Left kidney (tissue), 1 donor: ENCODE measurements at regions not wholly inside any gene's neighbourhood (a gene's known extent, or its start where the extent isn't known, plus 50 kb on each side); places are given as distances from the start of the nearest gene placed in this dataset.

ENCODE experiments used
- DNase-seq: peaks from one replicate; pipeline ENCODE4 v3.0.0-alpha.2; 2013

DNA sequence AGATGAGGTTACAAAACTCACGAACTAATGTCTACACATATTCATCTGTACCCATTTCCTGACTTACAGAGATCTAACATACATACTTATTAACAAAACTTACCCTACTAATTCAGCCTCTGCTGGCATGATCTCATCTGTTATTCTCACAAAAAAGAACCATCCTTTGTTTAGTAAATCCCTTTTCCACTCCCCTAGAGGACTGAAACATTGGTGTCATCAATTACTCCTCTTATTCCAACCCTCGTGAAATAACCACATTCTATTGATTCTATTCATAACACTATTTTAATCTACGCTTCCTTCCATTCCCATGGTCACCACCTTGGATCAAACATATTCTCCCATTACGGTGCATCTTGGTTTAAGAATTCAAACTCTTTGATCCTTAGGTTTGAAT is 505.9 kb downstream of the SI start:
- DNase-seq, result no peak

DNA sequence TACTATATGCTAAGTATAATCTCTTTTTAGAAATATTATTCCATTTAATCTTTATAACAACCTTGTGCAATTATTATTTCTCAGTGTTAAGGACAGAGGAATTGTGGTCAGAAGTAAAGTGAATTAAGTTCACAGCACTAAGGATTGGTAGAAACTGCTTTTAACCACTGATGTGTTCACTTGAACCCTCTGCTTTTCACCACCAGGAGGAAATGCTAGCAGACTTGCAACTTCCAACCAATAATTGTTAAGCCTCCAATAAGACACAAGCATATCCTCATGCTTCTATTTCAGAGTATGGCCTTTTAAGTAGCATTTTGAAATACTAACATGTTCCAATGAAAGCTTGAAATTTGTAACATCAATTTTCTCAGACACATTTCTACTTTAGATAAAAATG is 527.4 kb downstream of the SI start:
- DNase-seq, result no peak

DNA sequence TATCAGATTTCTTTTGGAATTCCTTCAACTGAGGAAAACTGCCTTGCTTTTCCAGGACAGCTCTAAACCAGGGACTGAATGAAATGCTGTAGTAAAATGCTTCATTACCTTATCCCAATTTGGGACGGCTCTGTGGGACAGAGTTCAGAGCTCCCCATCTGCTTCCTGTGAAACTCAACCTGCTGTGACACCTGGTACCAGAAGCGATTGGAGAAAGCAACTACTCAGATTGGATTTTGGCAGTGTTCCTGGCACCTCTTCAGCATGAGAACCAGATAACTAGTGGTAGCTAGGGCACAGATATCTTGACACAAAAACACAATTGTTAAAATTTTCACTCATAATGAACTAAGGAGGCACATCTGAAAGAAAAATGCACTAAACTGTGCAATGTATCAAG is 539.1 kb downstream of the SI start:
- no peak for DNase-seq

DNA sequence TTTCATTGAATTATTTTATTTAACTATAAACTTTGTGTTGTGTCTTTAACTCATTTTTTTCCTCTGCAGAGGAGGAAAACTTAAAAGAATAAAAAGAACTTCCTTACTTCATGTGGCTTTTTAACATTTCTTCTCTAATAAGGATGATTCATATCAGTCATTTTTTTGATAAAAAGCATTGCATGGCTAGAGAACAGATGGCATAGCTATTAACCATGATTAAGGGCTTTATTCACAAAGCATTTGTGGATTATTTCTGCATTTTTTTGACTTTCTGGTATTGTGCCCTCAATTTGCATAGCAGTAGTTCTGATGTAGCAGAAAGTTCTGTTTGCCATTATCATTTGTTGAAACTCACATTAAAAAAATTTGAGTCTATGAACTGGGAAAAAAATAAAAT is 540.8 kb downstream of the SI start:
- no peak for DNase-seq

DNA sequence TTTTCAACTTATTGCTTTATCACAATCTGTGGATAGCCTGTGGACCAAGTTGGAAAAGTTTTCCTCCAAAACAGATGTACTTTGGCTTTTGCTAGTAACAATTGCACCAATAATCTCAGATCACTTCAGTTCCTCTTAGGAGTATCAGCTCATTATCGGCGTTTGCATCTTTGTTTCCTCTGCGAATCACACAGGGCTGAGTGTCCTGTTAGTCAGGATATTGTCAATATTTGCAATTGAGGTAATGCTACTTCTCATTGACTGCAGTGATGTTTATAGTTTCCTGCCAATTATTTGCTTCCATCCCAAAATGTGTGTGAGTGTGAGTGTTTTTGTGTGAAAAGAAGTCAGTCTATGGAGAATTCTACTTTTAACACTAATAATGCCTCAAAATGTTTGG is 545.0 kb downstream of the SI start:
- no peak for DNase-seq

DNA sequence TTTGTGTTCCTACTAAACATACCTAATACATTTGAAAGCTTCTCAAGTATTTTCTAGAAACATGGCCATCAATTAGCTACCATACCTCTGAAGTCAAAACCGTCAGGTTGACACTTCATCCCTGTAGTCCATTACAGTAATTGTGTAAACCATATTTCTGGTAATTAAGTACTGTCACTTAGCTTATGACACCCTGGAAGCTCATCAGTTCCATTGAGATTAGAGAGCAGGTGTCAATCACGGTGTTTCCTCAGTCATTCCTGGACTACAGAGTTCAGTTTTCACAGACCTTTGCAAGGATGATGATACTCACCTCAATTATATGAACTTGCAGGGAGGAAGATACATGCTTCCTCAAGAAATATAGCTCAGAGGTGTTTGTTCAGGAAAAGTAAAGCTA is 552.0 kb downstream of the SI start:
- no peak for DNase-seq

DNA sequence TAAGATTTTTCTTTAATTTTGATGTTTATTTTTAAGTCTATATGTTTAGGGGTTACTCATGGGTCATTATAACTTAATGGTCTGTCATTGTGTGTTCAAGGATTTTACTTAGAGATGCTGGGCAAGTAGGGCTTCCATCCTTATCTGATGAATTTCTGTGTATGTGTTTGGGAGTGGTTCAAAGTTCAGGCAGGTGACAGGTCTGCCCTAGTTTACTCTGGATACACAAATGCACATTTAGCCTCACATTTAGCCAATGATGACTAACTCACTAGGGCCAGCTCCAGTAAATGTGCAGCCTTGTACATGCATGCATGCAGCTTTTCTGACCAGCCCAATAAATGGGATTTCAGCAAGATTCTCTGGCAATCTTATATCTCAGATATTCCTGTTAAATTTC is 554.1 kb downstream of the SI start:
- no peak for DNase-seq

DNA sequence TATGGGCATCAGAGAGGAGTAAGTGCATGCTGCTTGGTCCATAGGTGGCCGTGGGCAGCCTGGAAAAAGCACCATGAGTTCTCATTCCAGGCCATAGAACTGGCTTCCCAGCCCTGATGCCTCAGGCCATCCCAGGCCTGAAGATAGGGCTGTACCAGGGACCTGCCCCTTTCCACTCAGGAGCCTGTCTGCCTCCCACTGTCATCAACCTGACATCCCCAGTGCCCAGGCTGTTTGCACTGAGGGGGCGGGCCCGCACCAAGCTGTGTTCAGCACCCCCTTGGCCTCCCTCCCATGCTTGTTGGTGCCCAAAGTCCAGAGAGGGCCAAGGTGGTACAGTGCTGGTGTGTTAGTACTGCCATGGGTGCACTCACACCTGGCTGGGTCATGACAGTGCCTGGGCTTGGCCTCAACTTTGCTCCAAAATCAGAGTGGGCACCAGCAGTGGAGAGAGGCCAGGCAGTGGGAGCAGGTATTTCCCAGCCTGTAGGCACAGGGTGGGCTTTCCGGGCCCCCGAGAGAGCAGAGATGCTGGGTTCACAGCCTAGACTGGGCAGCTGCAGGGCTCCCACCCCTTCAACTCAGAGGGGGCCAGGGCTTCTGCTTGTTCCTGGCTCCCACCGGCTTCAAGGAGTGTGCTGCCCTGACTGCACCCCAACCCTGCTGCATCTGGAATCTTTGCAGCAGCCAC is 556.1 kb downstream of the SI start:
- no peak for DNase-seq

DNA sequence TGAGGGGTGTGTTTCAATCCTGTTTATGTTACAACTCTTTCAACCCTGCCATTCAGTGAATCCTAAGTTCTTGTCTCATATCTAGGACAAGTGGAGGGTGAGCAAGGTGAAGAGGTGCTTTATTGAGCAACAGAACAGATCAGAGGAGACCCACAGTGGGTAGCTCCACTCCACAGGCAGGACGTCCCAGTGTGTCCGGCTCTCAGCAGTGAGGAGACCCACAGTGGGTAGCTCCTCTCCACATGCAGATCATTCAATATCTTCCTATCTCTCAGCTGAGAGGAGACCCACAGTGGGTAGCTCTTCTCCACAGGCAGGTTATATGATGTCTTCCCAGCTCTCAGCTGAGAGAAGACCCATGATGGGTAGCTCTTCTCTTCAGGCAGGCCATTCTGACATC is 556.7 kb downstream of the SI start:
- no peak for DNase-seq

DNA sequence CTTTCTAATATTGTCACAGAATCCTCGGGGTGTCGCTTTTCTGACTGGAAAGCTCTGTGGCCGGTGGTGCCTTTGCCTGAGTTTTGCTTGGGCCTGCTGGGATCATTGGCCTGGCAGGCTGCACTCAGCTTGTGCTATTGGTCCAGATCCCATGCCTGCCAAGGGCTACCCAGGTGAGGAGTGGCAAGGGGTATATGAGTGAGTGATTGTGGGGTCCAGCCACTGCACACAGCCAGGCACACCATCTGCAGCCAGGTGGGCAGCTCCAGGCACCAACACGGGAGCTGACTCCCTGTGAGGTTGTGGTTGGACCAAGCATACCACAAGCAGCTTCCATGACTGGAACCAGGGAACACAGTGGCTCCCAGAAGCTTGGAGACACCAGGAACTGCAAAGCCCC is 557.2 kb downstream of the SI start:
- DNase-seq, result no peak

DNA sequence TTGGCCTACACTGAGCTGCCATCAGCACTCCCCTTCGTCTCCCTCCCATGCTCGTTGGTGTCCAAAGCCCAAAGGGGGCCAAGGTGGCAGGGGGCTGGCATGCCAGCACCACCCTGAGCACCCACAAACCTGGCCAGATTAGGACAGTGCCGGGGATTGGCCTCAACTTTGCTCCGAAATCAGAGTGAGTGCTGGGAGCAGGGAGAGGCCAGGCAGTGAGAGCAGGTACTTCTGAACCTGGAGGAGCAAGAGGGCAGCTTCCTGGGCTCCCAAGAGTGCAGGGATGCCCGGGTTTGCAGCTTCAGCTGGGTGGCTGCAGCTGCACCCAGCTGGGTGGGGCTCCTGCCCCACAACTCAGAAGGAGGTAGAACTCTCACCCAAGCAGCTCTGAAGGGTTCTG is 563.0 kb downstream of the SI start:
- DNase-seq, result no peak

DNA sequence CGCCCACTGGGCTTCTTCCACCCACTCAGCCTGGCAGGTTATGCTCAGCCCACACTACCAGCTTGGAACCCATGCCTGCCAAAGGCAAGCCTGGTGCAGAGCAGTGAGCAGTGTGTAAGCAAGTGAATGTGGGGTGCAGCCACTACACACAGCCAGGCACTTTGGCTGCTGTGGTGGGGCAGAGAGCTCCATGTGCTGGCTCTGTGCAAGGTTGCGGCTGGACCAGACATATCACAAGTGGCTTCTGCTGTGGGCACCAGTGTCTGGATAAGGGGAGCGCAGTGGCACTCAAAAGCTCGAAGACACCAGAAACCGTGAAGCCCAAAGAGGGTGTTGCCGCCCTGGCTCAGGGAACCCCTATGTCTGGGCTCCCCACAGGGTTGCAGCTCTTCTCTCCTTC is 563.7 kb downstream of the SI start:
- DNase-seq, result no peak

DNA sequence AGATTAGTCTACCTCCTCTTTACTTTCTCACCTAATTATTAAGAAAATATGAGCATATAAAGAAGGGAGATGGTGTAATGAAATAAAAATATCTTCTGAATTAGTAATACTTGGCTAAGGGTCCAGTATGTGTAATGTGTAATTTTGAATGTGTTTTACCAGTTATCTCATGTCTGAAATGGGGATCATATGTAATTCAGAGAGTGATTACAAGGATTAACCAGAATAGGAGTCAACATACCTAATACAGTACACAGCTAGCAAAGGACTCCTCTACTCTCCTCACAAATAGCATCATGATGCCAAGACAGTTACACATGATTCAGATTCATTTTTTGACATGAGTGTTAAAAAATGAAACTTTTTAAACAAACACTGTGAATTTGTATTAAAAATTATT is 570.4 kb downstream of the SI start:
- no peak for DNase-seq

DNA sequence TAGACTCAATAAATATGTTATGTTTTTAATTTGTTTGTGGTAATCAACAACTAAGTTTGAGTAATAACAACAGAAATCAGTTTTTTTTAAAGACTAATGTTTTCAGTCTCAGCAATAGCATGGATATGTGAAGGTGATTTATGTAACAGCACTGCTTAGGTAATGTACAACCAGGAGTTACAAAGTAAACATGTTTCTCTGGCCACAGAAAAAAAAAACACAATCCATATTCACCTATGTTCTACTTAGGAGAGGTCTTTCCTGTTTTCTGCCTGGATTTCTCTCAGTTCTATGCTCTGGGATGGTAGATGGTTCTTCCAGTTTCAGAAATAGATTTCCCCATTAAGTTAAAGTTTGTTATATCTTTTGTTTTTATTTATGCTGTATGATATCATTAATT is 579.4 kb downstream of the SI start:
- DNase-seq, result peak; percentile 4

DNA sequence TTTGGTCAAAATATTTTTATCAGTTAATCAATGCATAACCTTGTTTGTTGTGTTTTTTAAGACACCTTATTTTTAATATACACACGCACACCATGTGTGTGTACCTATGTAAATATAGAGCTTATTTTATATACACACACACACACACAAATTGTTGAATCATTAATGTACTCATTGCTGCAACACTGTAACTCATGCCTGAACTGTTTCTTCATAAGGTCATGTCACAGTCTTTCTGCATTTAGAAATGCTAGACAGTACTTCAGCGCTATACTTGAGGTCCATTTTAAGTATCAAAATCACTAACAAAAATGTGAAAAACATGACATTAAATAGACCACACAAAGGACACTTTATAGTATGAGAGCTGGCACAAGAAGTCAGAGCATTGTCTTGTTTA is 589.4 kb downstream of the SI start:
- DNase-seq, result no peak

DNA sequence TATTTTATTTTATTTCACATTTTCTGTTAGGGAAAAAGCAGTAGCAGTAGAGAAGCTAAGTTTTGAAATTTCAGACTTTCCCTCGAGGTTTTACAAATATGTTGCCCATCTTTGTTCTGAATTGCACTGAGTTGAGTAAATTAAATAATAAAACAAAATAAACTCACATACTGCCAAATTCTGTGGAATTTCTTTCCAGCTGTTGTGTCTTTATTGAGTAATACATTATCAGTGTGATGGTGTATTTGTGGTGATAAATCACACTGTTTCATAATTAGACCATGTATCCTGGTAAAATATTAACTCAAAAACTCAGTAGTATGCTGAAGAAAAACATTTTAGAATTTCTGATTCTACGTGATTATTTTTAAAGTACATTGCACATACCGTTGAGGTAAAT is 592.1 kb downstream of the SI start:
- DNase-seq, result no peak

DNA sequence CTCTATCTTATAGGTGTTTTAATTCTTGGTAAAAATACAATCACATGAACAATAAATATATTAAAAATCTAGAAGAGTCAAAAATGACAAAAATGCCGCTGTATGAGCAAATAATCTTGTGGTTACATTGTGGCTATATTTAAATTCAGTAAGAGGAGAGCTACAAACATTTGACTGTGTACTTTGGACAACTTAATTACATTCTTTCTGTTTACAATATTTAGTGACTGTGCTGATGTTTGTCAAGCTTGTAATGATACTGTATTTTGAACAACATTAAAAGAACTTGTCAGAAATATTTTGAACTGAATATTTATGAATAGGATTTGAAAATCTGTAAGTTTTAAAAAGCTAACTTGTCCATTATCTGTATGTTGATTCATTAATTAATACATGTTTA is 598.3 kb downstream of the SI start:
- no peak for DNase-seq

DNA sequence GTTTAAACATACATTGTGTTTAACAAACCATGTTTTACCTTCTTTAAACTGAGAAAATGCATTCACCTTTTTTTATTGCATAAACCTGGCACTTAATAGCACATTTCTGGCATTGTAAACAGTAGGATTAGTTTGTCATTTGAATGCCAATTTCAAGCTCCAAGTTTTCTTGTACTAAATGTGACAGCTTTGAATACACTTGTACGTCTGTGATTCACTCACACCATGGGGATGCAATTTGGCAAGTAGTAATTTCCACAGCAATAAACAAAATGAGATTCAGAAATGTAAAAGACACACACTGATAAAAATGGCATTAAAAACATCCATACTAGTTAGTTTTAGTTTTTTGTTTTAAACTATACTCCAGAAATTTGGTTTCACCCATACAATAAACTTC is 598.9 kb downstream of the SI start:
- DNase-seq, result no peak

DNA sequence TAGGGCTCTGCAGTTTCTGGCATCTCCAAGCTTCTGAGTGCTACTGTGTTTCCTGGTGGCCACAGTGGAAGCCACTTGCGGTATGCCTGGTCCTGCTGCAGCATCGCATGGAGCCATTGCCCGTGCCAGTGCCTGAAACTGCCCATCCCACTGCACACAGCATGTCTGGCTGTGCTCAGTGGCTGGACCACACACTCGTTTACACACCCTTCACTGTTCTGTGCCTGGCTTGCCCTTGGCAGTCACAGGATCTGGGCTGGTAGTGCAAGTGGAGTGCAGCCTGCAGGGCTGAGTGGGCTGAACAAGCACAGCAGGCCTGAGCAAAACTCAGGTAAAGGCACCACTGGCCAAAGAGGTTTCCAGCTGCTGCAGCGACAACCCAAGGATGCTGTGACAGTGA is 600.0 kb downstream of the SI start:
- no peak for DNase-seq

DNA sequence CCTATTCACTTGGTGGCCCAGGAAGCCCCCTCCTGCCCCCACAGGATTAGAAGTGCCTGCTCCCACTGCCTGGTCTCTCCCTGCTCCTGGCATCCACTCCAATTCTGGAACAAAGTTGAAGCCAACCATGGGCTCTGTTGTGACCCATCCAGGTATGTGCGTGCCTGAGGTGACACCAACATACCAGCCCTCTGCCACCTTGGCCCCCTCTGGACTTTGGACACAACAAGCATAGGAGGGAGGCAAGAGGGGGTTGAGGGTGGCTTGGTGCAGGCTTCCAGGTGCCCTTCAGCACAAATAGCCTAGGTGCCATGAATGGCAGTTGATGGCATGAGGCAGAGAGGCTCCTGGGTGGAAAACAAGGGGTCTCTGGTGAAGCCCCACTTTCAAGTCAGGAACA is 600.9 kb downstream of the SI start:
- no peak for DNase-seq

DNA sequence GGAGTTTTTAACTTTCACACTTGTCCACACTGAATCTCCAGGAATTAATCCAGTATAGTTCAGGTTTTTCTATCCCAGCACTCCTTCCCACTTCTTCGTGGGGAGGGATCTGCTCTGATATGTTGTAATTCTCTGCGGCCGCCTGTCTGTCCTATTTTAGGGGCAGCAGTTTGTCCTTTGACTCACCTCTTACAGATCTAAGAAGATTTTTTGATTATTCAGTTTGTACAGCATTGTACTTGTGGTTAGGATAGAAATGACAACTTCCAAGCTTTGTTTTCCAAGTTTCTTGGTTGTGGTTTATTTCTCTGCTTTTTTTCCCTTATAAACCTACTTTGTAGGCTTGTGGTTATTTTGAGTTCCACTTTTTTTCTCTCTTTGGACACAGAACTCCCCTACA is 601.7 kb downstream of the SI start:
- DNase-seq, result no peak

DNA sequence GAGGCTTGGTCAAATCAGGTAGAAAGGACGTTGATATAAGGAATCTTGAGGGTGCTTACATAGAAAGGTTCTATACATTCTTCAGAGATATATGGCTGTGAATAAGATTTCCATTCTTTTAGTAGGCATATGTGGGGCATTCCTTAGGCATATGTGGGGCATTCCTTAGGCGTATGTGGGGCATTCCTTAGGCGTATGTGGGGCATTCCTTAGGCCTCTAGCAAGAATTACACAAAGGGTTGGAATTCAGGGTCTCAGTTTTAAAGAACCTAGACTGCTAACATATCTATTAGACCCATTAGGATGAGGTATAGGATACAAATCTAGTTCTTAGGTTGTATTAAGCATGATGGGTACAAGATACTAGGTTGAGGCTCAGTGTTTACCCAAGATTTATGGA is 607.8 kb downstream of the SI start:
- no peak for DNase-seq

DNA sequence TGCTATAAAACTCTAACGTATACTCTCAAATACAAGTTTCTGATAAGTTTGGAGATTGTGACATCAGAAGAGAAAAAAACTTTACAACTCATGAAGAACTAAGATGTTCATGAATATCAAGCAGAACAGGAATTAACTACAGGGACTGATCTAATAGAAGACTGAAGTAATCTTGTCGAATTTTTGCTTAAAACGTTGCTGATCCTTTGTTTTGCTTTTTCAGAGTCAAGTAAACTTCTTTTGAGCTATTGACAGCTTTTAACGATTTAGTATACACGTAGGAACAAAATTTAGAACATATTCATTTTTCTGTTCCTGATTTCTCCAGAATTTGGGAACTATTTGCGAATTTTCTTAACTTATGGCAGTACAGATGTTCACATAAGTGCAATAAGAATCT is 610.2 kb downstream of the SI start:
- no peak for DNase-seq

DNA sequence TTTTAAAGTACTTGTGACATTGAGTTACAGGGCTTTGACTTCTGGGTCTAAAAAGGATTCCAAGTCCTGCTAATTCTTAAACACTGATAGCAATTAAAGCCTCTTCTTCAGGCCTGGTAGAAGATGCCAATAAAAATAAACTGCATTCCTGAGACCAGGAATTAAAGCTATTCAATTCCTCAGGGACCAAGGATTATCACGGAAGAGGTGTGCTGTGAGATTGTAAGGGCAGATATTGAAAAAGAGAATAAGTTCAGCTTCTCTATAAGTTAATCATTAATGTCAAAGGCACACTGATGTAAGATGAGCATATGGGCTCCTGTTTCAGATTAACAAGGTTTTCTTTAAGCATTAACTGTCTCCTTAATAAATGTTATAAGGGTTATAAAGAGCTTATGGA is 611.3 kb downstream of the SI start:
- no peak for DNase-seq

DNA sequence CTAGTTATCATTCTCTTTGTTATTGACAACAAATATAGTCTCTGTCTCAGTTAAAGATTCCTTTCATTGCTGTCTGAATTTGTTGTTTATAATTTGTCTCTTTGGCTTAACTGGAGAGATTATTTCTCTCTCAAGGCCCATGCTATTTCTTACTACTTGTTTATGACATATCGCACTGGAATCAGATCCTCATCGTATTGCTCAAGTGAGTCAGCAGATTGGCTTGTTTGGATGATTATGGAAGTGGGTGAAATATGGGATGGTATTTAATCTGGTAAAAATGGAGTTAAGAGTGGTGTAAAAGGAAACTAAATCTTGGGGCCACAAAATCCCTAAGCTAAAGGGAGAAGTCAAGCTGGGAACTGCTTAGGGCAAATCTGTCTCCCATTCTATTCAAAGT is 613.1 kb downstream of the SI start:
- DNase-seq, result no peak
